GM12878 (cell line): ENCODE measurements at regions not wholly inside any gene's neighbourhood (a gene's known extent, or its start where the extent isn't known, plus 50 kb on each side); places are given as distances from the start of the nearest gene placed in this dataset.

Experiments used
- CEBPZ ChIP-seq: fragments of 150-350 bp; IDR thresholded peaks from 2 replicates; pipeline ENCODE4 v1.6.1; 2016; ENCODE audit warnings: low read depth, low read length
- CHD4 ChIP-seq: fragments of 200-600 bp; sonication (generic); IDR thresholded peaks from 2 replicates; pipeline ENCODE4 v1.6.1; 2016; ENCODE audit warnings: mild to moderate bottlenecking
- DPF2 ChIP-seq: fragments of 450-650 bp; IDR thresholded peaks from 2 replicates; pipeline ENCODE4 v1.6.1; 2017; ENCODE audit warnings: mild to moderate bottlenecking
- ESRRA ChIP-seq: IDR thresholded peaks from 2 replicates; pipeline ENCODE4 v1.6.1; 2012; ENCODE audit warnings: mild to moderate bottlenecking, low read length, improper control_type of control experiment
- HCFC1 ChIP-seq: fragments of 150-350 bp; IDR thresholded peaks from 2 replicates; pipeline ENCODE4 v1.6.1; 2014; ENCODE audit warnings: low read length
- MYC ChIP-seq: IDR thresholded peaks from 2 replicates; pipeline ENCODE4 v1.6.1; 2011; ENCODE audit warnings: mild to moderate bottlenecking, low read length, moderate library complexity, inconsistent platforms; ENCODE audit not compliant: insufficient read depth, insufficient replicate concordance, insufficient read length, severe bottlenecking
- NFXL1 ChIP-seq: fragments of 450-650 bp; IDR thresholded peaks from 2 replicates; pipeline ENCODE4 v1.6.1; 2017; ENCODE audit warnings: antibody characterized with exemption, mild to moderate bottlenecking, borderline replicate concordance
- SMAD1 ChIP-seq: fragments of 450-650 bp; IDR thresholded peaks from 2 replicates; pipeline ENCODE4 v1.6.1; 2018; ENCODE audit warnings: mild to moderate bottlenecking, low read depth; ENCODE audit not compliant: partially characterized antibody
- TCF3 ChIP-seq: IDR thresholded peaks from 2 replicates; pipeline ENCODE4 v1.6.1; 2012; ENCODE audit warnings: low read depth, mild to moderate bottlenecking, low read length, borderline replicate concordance; ENCODE audit not compliant: insufficient read depth
- TF ChIP-seq, protein P1 (sequence below): IDR thresholded peaks from 2 replicates; pipeline ENCODE4 v1.6.1; 2012; ENCODE audit warnings: improper control_type of control experiment, low read depth, low read length; ENCODE audit not compliant: insufficient replicate concordance

DNA sequence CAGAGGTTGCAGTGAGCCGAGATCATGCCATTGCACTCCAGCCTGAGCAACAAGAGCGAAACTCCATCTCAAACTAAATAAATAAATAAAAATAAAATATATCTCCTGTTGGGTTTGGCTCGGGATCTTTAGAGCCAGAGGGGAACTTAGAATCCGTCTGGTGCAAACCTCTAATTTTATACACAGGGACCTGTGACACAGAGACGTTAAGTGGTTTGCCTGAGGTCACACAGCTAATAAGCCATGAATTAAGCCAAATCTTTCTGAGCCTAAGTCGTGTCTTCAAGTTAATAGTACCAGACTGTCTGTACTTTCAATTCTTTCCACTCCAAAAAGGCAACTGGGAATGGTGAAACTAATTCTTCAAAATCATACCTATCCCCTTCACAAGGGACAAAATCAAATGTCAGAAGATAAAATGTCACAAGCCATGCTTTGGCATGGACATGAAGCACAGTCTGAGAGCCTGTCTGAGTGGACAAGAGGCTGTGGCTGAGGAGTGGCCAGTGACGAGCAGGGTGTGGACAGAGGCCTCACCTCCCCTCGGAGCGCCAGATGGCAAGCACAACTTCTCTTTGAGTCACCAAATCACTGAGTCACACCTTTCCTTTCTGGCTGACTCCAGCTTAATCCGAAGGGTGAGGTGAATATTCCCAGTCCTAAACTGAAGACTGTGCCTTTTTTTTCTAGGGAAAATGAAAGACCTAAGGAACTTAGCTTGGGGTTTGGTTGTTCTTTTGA is 177.4 kb downstream of the TFAP2A start (continued):
- no peak for TF ChIP-seq HCFC1
- no peak for TF ChIP-seq ESRRA
- no peak for TF ChIP-seq MYC
- TF ChIP-seq CEBPZ = no peak
- TF ChIP-seq TCF3 = no peak
- no peak for TF ChIP-seq SMAD1
- TF ChIP-seq DPF2 = no peak
- TF ChIP-seq NFXL1 = no peak
- no peak for TF ChIP-seq CHD4
- TF ChIP-seq, protein P1, sequence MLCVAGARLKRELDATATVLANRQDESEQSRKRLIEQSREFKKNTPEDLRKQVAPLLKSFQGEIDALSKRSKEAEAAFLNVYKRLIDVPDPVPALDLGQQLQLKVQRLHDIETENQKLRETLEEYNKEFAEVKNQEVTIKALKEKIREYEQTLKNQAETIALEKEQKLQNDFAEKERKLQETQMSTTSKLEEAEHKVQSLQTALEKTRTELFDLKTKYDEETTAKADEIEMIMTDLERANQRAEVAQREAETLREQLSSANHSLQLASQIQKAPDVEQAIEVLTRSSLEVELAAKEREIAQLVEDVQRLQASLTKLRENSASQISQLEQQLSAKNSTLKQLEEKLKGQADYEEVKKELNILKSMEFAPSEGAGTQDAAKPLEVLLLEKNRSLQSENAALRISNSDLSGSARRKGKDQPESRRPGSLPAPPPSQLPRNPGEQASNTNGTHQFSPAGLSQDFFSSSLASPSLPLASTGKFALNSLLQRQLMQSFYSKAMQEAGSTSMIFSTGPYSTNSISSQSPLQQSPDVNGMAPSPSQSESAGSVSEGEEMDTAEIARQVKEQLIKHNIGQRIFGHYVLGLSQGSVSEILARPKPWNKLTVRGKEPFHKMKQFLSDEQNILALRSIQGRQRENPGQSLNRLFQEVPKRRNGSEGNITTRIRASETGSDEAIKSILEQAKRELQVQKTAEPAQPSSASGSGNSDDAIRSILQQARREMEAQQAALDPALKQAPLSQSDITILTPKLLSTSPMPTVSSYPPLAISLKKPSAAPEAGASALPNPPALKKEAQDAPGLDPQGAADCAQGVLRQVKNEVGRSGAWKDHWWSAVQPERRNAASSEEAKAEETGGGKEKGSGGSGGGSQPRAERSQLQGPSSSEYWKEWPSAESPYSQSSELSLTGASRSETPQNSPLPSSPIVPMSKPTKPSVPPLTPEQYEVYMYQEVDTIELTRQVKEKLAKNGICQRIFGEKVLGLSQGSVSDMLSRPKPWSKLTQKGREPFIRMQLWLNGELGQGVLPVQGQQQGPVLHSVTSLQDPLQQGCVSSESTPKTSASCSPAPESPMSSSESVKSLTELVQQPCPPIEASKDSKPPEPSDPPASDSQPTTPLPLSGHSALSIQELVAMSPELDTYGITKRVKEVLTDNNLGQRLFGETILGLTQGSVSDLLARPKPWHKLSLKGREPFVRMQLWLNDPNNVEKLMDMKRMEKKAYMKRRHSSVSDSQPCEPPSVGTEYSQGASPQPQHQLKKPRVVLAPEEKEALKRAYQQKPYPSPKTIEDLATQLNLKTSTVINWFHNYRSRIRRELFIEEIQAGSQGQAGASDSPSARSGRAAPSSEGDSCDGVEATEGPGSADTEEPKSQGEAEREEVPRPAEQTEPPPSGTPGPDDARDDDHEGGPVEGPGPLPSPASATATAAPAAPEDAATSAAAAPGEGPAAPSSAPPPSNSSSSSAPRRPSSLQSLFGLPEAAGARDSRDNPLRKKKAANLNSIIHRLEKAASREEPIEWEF = no peak
